ENCODE measurements at regions not wholly inside any gene's neighbourhood (a gene's known extent, or its start where the extent isn't known, plus 50 kb on each side); places are given as distances from the start of the nearest gene placed in this dataset.

DNA sequence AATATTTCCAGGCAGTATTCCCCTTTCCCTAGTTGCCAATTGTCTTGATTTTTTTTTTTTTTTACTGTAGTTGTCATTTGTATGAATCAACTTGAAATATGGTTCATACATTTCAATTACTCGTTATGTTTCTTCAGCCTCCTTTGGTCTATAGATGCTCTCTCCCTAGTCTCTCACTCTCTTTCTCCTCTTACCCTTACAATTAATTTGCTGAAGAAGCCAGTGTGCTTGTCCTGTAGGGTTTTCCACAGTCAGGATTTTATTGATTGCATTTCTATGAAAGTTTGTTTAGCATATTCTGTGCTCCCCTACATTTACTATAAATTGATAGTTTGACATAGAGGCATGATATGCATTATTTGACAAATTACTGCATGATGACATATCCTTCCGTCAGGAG is 112.0 kb upstream of the PRKCQ start (continued):
- TF ChIP-seq, protein P1, sequence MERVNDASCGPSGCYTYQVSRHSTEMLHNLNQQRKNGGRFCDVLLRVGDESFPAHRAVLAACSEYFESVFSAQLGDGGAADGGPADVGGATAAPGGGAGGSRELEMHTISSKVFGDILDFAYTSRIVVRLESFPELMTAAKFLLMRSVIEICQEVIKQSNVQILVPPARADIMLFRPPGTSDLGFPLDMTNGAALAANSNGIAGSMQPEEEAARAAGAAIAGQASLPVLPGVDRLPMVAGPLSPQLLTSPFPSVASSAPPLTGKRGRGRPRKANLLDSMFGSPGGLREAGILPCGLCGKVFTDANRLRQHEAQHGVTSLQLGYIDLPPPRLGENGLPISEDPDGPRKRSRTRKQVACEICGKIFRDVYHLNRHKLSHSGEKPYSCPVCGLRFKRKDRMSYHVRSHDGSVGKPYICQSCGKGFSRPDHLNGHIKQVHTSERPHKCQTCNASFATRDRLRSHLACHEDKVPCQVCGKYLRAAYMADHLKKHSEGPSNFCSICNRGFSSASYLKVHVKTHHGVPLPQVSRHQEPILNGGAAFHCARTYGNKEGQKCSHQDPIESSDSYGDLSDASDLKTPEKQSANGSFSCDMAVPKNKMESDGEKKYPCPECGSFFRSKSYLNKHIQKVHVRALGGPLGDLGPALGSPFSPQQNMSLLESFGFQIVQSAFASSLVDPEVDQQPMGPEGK (CRISPR knock-in tag; IDR thresholded peaks at IDR 0.05): no peak
- no peak for TF ChIP-seq ESRRA (CRISPR knock-in tag; IDR thresholded peaks at IDR 0.05; ENCODE audit: low read depth)
- TF ChIP-seq CCDC6 (CRISPR knock-in tag; IDR thresholded peaks at IDR 0.05): no peak

DNA sequence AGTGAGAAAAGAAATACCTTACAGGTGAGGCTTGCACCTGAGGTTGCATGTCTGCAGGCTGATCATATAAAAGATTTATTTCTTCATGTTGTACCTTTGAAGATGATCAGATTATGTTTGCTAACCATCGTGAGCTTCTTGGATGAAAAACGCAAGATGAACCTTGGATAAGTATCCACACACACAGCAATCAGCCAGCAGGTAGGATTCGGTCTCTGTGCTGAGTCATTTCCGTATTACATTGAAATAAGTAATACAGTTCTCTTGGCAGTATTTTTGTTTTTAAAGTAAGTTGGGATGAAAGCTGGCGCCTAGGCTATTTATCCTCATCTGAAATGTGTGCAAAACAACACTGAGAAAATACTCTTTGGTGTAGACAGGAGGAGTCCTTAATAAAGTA is 109.0 kb upstream of the PRKCQ start:
- in situ Hi-C loops (cut with HindIII; ENCODE audit: extremely low pct_ligation_motif_present, low pct_unique_long_range_greater_than_20kb) (no loop called here), intact Hi-C loops (cut with micrococcal nuclease; ENCODE audit: unreplicated experiment) (no loop called here)
- Histone ChIP-seq H3K4me2 (ENCODE audit: low read depth, low read length) (no peak overlapping the region), H3K9me3 (ENCODE audit: low read length) (no peaks in the 10 kb centered on the region), H3K79me2 (ENCODE audit: insufficient read depth, low read length) (no peaks in the 10 kb centered on the region), H3K9ac (ENCODE audit: insufficient read depth, low read depth, low read length) (no peak overlapping the region), H3K36me3 (replicated peaks in 1 of 2; ENCODE audit: control insufficient read depth in 1 of 2, insufficient read depth in 2 of 2, low read length in 2 of 2) (no peaks in the 10 kb centered on the region), H3K4me3 (replicated peaks in 1 of 3; ENCODE audit: insufficient read depth in 1 of 3, low read depth in 2 of 3, low read length in 3 of 3) (no peak overlapping the region), H4K20me1 (ENCODE audit: insufficient read depth, low read length) (no peaks in the 10 kb centered on the region), H3K4me1 (ENCODE audit: insufficient read depth, low read length) (no peaks in the 10 kb centered on the region), H3K27ac (ENCODE audit: extremely low read length, insufficient read depth, low read length) (no peak overlapping the region), H3K27me3 (ENCODE audit: control insufficient read depth in 1 of 2, insufficient read depth in 2 of 2, low read length in 2 of 2) (no peaks in the 10 kb centered on the region), H2AFZ (ENCODE audit: low read length) (no peak overlapping the region)
- no peak for FAIRE-seq
- WGBS (ENCODE audit: low lambda C conversion rate): 25% methylated on average over 5 of the region's 5 CpGs
- BruUV-seq (replicated peaks): no TSS peak
- DNase-seq (ENCODE audit: low spot score): no peak
- POLR2A ChIA-PET: no interaction called here
- ATAC-seq: no peak
- CTCF ChIA-PET (ENCODE audit: low intra/inter-chr PET ratio, low total read pairs): no interaction called here
- TF ChIP-seq PAX8 (CRISPR knock-in tag; IDR thresholded peaks at IDR 0.05; ENCODE audit: borderline replicate concordance) (no peak), JUNB (CRISPR knock-in tag; IDR thresholded peaks at IDR 0.05; ENCODE audit: borderline replicate concordance) (no peak), HMGA1 (CRISPR knock-in tag; conservative IDR thresholded peaks at IDR 0.05) (no peak), MXI1 (IDR thresholded peaks at IDR 0.05; ENCODE audit: borderline replicate concordance, low read depth, low read length) (no peak), TAF15 (IDR thresholded peaks at IDR 0.05; ENCODE audit: low read depth, low read length, poor library complexity, severe bottlenecking) (no peak), ZNF10 (CRISPR knock-in tag; IDR thresholded peaks at IDR 0.05; ENCODE audit: borderline replicate concordance, low read depth) (no peak), CENPT (CRISPR knock-in tag; IDR thresholded peaks at IDR 0.05; ENCODE audit: low read depth) (no peak), ZSCAN21 (CRISPR knock-in tag; IDR thresholded peaks at IDR 0.05; ENCODE audit: borderline replicate concordance) (no peak), ZNF430 (CRISPR knock-in tag; IDR thresholded peaks at IDR 0.05) (no peak)
- TF ChIP-seq, protein P2, sequence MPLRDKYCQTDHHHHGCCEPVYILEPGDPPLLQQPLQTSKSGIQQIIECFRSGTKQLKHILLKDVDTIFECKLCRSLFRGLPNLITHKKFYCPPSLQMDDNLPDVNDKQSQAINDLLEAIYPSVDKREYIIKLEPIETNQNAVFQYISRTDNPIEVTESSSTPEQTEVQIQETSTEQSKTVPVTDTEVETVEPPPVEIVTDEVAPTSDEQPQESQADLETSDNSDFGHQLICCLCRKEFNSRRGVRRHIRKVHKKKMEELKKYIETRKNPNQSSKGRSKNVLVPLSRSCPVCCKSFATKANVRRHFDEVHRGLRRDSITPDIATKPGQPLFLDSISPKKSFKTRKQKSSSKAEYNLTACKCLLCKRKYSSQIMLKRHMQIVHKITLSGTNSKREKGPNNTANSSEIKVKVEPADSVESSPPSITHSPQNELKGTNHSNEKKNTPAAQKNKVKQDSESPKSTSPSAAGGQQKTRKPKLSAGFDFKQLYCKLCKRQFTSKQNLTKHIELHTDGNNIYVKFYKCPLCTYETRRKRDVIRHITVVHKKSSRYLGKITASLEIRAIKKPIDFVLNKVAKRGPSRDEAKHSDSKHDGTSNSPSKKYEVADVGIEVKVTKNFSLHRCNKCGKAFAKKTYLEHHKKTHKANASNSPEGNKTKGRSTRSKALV (CRISPR knock-in tag; IDR thresholded peaks at IDR 0.05): no peak
- TF ChIP-seq, protein P3, sequence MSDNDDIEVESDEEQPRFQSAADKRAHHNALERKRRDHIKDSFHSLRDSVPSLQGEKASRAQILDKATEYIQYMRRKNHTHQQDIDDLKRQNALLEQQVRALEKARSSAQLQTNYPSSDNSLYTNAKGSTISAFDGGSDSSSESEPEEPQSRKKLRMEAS (IDR thresholded peaks at IDR 0.05): no peak
- TF ChIP-seq, protein P4, sequence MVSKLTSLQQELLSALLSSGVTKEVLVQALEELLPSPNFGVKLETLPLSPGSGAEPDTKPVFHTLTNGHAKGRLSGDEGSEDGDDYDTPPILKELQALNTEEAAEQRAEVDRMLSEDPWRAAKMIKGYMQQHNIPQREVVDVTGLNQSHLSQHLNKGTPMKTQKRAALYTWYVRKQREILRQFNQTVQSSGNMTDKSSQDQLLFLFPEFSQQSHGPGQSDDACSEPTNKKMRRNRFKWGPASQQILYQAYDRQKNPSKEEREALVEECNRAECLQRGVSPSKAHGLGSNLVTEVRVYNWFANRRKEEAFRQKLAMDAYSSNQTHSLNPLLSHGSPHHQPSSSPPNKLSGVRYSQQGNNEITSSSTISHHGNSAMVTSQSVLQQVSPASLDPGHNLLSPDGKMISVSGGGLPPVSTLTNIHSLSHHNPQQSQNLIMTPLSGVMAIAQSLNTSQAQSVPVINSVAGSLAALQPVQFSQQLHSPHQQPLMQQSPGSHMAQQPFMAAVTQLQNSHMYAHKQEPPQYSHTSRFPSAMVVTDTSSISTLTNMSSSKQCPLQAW (CRISPR knock-in tag; IDR thresholded peaks at IDR 0.05): no peak
- TF ChIP-seq, protein P5, sequence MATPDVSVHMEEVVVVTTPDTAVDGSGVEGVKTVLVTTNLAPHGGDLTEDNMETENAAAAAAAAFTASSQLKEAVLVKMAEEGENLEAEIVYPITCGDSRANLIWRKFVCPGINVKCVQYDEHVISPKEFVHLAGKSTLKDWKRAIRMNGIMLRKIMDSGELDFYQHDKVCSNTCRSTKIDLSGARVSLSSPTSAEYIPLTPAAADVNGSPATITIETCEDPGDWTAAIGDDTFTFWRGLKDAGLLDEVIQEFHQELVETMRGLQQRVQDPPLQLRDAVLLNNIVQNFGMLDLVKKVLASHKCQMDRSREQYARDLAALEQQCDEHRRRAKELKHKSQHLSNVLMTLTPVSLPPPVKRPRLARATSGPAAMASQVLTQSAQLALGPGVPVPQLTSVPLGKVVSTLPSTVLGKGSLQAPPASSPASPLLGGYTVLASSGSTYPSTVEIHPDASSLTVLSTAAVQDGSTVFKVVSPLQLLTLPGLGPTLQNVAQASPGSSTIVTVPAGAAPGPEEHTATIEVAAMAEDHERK (CRISPR knock-in tag; IDR thresholded peaks at IDR 0.05; ENCODE audit: low read depth): no peak
